ENCODE measurements at regions not wholly inside any gene's neighbourhood (a gene's known extent, or its start where the extent isn't known, plus 50 kb on each side); places are given as distances from the start of the nearest gene placed in this dataset.

GRCh38 chr4:20311856-20312255, 60.2 kb downstream of the SLIT2 start:
- TF ChIP-seq CTCF (conservative IDR thresholded peaks at IDR 0.05; ENCODE audit: low read length): no peak
- TF ChIP-seq EZH2phosphoT487 (IDR thresholded peaks at IDR 0.05; ENCODE audit: borderline replicate concordance, low read depth, low read length): no peak

Data from OCI-LY7 (cell line).